Vagina (tissue), 2 donors: ENCODE measurements at regions not wholly inside any gene's neighbourhood (a gene's known extent, or its start where the extent isn't known, plus 50 kb on each side); places are given as distances from the start of the nearest gene placed in this dataset.

Experiments
- CTCF ChIP-seq, 3 experiments: fragments of 450-650 bp in 2 of 3; fragments of 200-600 bp in 1 of 3; sonication (generic) in 1 of 3; IDR thresholded peaks; one replicate each; pipeline ENCODE4 v1.5.1; 2017 to 2019; ENCODE audit warnings: antibody characterized with exemption in 3 of 3, mild to moderate bottlenecking in 2 of 3, moderate library complexity in 2 of 3
- POLR2AphosphoS5 ChIP-seq, 2 donors: sonication (generic); formaldehyde crosslinking; IDR thresholded peaks; one replicate each; pipeline ENCODE4 v1.9.0; 2017; ENCODE audit warnings: antibody characterized with exemption in 2 of 2, mild to moderate bottlenecking in 2 of 2, low read depth in 1 of 2; ENCODE audit not compliant: insufficient read depth in 1 of 2

GRCh38 chr2:58515827-58516573 lies 274.9 kb upstream of the FANCL start:
- no peak for TF ChIP-seq CTCF (IDR thresholded peaks at IDR 0.05)
- no peak for TF ChIP-seq POLR2AphosphoS5 (IDR thresholded peaks at IDR 0.05; ENCODE audit: insufficient read depth in 1 of 2, low read depth in 1 of 2)
